A549 (cell line): ENCODE measurements at regions not wholly inside any gene's neighbourhood (a gene's known extent, or its start where the extent isn't known, plus 50 kb on each side); places are given as distances from the start of the nearest gene placed in this dataset.

Experiments
- CTCF ChIP-seq: fragments of >200 bp; sonication (Bioruptor Twin); formaldehyde crosslinking; IDR thresholded peaks from 3 replicates; pipeline ENCODE4 v1.5.1; 2016
- HDAC2 ChIP-seq: fragments of 200-600 bp; sonication (generic); IDR thresholded peaks from 2 replicates; pipeline ENCODE4 v1.6.1; 2016
- RAD21 ChIP-seq, 2 experiments: fragments of >200 bp in 1 of 2; sonication (Bioruptor Twin) in 1 of 2; formaldehyde crosslinking in 1 of 2; IDR thresholded peaks in 1 of 2; conservative IDR thresholded peaks in 1 of 2; 2 replicates in 1 of 2; 3 replicates in 1 of 2; pipeline ENCODE4 v1.6.1; 2012 to 2018; ENCODE audit warnings: inconsistent platforms in 1 of 2

DNA sequence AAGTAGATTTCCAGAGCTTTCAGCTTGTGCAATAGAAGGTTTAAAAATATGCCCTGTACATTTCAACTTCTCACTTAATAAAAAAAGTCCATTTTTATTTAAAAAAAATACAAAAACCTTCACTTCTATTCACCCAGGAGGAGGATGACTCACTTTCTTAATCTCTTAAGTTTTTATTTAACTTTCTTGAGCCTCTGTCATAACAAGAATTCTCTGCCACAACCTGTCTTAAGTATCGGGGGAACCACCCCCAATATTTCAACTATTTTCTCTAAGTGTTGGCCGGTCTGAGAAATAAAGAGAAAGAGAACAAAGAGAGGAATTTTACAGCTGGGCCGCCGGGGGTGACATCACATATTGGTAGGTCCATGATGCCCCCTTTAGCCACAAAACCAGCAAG, 58.4 kb downstream of the LRATD1 start:
- no peak for TF ChIP-seq CTCF
- no peak for TF ChIP-seq RAD21 (conservative IDR thresholded peaks at IDR 0.05 in 1 of 2, IDR thresholded peaks at IDR 0.05 in 1 of 2)
- TF ChIP-seq HDAC2 = no peak
